Body of pancreas (tissue), 4 donors: ENCODE measurements at regions not wholly inside any gene's neighbourhood (a gene's known extent, or its start where the extent isn't known, plus 50 kb on each side); places are given as distances from the start of the nearest gene placed in this dataset.

ENCODE experiments used
- CTCF ChIP-seq, 7 experiments: fragments of 450-650 bp in 4 of 7; fragments of 200-600 bp in 3 of 7; sonication (generic) in 3 of 7; IDR thresholded peaks; one replicate each; pipeline ENCODE4 v1.5.1; 2016 to 2019; ENCODE audit warnings: antibody characterized with exemption in 7 of 7
- POLR2A ChIP-seq, 3 donors: fragments of 450-650 bp; IDR thresholded peaks; one replicate each; pipeline ENCODE4 v1.6.1; 2016; ENCODE audit warnings: antibody characterized with exemption in 3 of 3, mild to moderate bottlenecking in 2 of 3

- TF ChIP-seq CTCF (IDR thresholded peaks at IDR 0.05) (no peak), POLR2A (IDR thresholded peaks at IDR 0.05) (no peak)
Measured at GRCh38 chr7:13724977-13725566, 264.4 kb downstream of the ETV1 start.
